Skeletal muscle tissue (tissue), 3 donors: ENCODE measurements at regions not wholly inside any gene's neighbourhood (a gene's known extent, or its start where the extent isn't known, plus 50 kb on each side); places are given as distances from the start of the nearest gene placed in this dataset.

ENCODE experiments used
- H3K27ac ChIP-seq: one replicate; pipeline ENCODE4 v1.7.0; 2013; ENCODE audit warnings: mild to moderate bottlenecking, low read depth, low read length, inconsistent platforms
- H3K27me3 ChIP-seq, 3 donors: one replicate each; pipeline ENCODE4 v1.7.0; 2013; ENCODE audit warnings: low read length in 3 of 3; ENCODE audit not compliant: control insufficient read depth in 3 of 3, insufficient read depth in 3 of 3
- H3K36me3 ChIP-seq, 3 donors: one replicate each; pipeline ENCODE4 v1.7.0; 2013; ENCODE audit warnings: low read length in 3 of 3; ENCODE audit not compliant: control insufficient read depth in 3 of 3, insufficient read depth in 3 of 3
- H3K4me1 ChIP-seq, 3 donors: one replicate each; pipeline ENCODE4 v1.7.0; 2013; ENCODE audit warnings: low read length in 3 of 3, mild to moderate bottlenecking in 3 of 3; ENCODE audit not compliant: control insufficient read depth in 3 of 3, insufficient read depth in 3 of 3
- H3K4me3 ChIP-seq, 3 donors: one replicate each; pipeline ENCODE4 v1.7.0; 2013; ENCODE audit warnings: low read length in 3 of 3
- H3K9ac ChIP-seq, 3 donors: one replicate each; pipeline ENCODE4 v1.7.0; 2013; ENCODE audit warnings: low read length in 3 of 3, mild to moderate bottlenecking in 3 of 3, moderate library complexity in 2 of 3, low read depth in 1 of 3
- H3K9me3 ChIP-seq, 3 donors: one replicate each; pipeline ENCODE4 v1.7.0; 2013; ENCODE audit warnings: low read length in 3 of 3; ENCODE audit not compliant: control insufficient read depth in 3 of 3
- donor health status: Osteomylitis.

DNA sequence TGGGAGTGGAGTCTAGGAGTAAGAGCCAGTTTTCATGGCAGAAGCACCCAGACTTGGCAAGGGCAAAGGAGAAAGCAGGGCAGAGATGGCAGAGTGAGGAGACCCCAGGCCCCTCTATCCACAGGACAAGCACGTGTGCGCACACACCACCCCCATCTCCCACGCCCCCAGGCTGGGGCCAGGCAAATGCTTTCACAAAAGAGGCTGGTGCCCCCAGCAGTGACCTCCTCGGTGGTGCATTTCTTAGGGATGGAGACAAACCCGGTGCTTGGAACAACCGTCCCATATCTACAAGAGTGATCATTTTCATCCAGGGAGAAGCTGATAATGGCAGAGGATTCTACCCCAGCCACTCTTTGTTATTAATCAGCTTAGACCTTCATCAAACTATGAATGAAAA, 62.0 kb downstream of the KCNF1 start:
- Histone ChIP-seq H3K36me3 (no peaks in the 10 kb centered on the region), H3K27me3 (peaks cover 0 to 21% (median 3%) of the 10 kb centered on the region in 3 donors), H3K4me1 (no peaks in the 10 kb centered on the region), H3K9ac (no peak overlapping the region), H3K9me3 (no peaks in the 10 kb centered on the region), H3K27ac (no peak overlapping the region), H3K4me3 (no peak overlapping the region)

- Histone ChIP-seq H3K36me3 (no peaks in the 10 kb centered on the region), H3K27ac (no peak overlapping the region), H3K4me3 (no peak overlapping the region), H3K4me1 (no peaks in the 10 kb centered on the region), H3K9ac (no peak overlapping the region), H3K27me3 (peaks cover 0 to 7% (median 0%) of the 10 kb centered on the region in 3 donors), H3K9me3 (no peaks in the 10 kb centered on the region)
These were observed 65.3 kb downstream of the KCNF1 start for GRCh38 chr2:10977003-10977402.

- no peaks in the 10 kb centered on the region for H3K9me3 ChIP-seq
- peak overlapping the region in 1 of 3 donors; percentile 3 for H3K9ac ChIP-seq
- no peaks in the 10 kb centered on the region for H3K36me3 ChIP-seq
- H3K27me3 ChIP-seq: peaks cover 0 to 7% (median 0%) of the 10 kb centered on the region in 3 donors
- no peaks in the 10 kb centered on the region for H3K4me1 ChIP-seq
- no peak overlapping the region for H3K27ac ChIP-seq
- no peak overlapping the region for H3K4me3 ChIP-seq
These were observed 65.9 kb downstream of the KCNF1 start for GRCh38 chr2:10977621-10978020.

- Histone ChIP-seq H3K9ac (peak overlapping the region in 1 of 3 donors; percentile 3), H3K36me3 (no peaks in the 10 kb centered on the region), H3K9me3 (peaks cover 0 to 3% (median 0%) of the 10 kb centered on the region in 3 donors), H3K27me3 (peaks cover 0 to 7% (median 2%) of the 10 kb centered on the region in 3 donors), H3K4me1 (no peaks in the 10 kb centered on the region), H3K4me3 (no peak overlapping the region), H3K27ac (no peak overlapping the region)
These were observed 66.4 kb downstream of the KCNF1 start for GRCh38 chr2:10978090-10978670.

DNA sequence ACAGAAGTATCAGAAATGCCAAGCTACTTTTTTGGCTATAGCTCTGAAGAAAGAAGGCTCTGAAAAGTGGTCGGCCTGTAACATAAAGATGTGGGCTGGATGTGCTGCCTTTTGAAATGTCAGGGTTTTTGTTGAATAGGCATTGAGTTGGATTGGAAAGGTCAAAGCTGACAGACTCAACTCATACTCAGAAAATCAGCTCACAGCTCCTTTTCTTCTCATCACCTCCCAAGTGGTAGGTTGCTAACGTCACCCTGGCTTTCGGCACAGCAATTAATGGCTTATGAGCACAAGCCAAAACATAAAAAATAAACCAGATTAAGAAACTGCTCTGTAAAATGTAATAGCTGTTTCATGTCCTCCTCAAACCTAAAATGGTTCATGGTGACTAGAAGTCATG, 68.3 kb downstream of the KCNF1 start:
- Histone ChIP-seq H3K27me3 (peaks cover 4 to 8% (median 4%) of the 10 kb centered on the region in 3 donors), H3K9me3 (peaks cover 0 to 10% (median 4%) of the 10 kb centered on the region in 3 donors), H3K36me3 (no peaks in the 10 kb centered on the region), H3K4me3 (no peak overlapping the region), H3K27ac (no peak overlapping the region), H3K4me1 (no peaks in the 10 kb centered on the region), H3K9ac (no peak overlapping the region)

GRCh38 chr2:10980886-10981425, 69.2 kb downstream of the KCNF1 start:
- H3K27me3 ChIP-seq: peaks cover 4 to 8% (median 4%) of the 10 kb centered on the region in 3 donors
- H3K4me1 ChIP-seq: no peaks in the 10 kb centered on the region
- peaks cover 0 to 10% (median 4%) of the 10 kb centered on the region in 3 donors for H3K9me3 ChIP-seq
- H3K27ac ChIP-seq: no peak overlapping the region
- no peak overlapping the region for H3K9ac ChIP-seq
- H3K36me3 ChIP-seq: no peaks in the 10 kb centered on the region
- no peak overlapping the region for H3K4me3 ChIP-seq

- Histone ChIP-seq H3K4me1 (no peaks in the 10 kb centered on the region), H3K9ac (no peak overlapping the region), H3K27ac (no peak overlapping the region), H3K9me3 (peaks cover 0 to 10% (median 4%) of the 10 kb centered on the region in 3 donors), H3K36me3 (no peaks in the 10 kb centered on the region), H3K27me3 (peaks cover 4 to 8% (median 6%) of the 10 kb centered on the region in 3 donors), H3K4me3 (no peak overlapping the region)
These were observed 69.7 kb downstream of the KCNF1 start for GRCh38 chr2:10981451-10981850.

DNA sequence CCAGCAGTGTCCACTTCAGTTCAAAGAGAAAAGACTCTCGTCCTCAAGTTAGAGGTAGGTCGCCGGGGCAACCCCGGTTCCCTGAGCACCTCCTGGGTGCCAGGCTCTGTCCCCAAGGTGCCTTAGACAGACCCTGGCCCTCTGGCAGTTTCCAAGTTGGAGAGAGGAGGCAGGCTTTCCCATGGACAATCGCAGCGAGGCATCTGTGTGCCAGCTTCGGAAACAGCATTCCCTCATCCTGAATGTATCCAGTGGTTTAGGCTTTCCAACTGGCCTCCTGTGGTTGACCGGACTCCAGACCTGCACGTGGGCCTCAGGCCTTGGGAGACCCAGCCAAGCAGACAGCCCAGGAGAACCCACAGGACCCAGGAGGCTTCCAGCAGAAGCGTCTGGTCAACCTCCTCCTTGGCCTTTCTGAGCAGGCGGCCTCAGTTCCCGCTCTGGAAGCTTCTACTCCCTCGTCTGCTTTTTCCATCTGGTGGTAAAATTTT, 70.3 kb downstream of the KCNF1 start:
- Histone ChIP-seq H3K4me3 (no peak overlapping the region), H3K4me1 (no peaks in the 10 kb centered on the region), H3K27me3 (peaks cover 2 to 8% (median 6%) of the 10 kb centered on the region in 3 donors), H3K36me3 (no peaks in the 10 kb centered on the region), H3K9me3 (peaks cover 0 to 10% (median 4%) of the 10 kb centered on the region in 3 donors), H3K9ac (no peak overlapping the region), H3K27ac (no peak overlapping the region)

DNA sequence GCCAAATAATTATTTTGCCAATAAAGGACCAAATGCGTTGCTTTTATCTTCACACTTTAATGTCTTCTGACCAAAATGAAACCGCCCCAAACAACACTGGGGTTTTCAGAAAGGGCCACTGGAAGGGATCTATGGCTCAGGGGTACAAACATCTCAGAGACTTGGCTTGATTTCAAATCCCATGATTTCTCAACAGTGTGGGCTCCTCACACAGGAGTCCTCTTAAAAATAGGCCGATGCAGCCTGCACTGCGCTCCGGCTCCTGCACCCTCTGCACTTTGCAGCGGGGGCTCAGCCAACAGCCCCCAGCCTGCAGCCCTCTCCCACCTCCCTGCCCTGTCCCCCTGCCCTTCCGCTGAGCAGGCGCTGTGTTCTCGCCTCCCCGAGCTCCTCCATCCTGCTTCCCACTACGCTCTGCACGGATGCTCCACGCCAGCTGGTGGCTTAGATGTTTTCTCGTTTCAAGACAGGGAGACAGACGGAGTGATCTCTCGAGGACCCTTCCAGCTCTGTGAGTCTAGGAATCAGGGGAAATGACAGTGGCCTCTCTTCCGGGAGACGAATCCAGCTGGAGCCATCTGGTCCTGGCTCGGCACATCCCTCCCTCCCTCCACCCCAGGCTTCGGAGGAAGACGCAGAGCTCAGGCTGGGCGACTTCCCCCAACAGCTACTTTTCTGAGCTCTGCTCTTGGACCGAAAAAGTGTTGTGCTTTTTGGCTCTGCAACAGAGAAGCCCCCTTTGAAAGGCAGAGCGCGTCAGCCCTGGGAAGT, 71.4 kb downstream of the KCNF1 start:
- H3K9ac ChIP-seq: no peak overlapping the region
- peaks cover 0 to 10% (median 4%) of the 10 kb centered on the region in 3 donors for H3K9me3 ChIP-seq
- no peaks in the 10 kb centered on the region for H3K36me3 ChIP-seq
- peak overlapping the region in 1 of 3 donors; percentile 14 for H3K4me3 ChIP-seq
- peaks cover 0 to 8% (median 6%) of the 10 kb centered on the region in 3 donors for H3K27me3 ChIP-seq
- no peaks in the 10 kb centered on the region for H3K4me1 ChIP-seq
- H3K27ac ChIP-seq: no peak overlapping the region

DNA sequence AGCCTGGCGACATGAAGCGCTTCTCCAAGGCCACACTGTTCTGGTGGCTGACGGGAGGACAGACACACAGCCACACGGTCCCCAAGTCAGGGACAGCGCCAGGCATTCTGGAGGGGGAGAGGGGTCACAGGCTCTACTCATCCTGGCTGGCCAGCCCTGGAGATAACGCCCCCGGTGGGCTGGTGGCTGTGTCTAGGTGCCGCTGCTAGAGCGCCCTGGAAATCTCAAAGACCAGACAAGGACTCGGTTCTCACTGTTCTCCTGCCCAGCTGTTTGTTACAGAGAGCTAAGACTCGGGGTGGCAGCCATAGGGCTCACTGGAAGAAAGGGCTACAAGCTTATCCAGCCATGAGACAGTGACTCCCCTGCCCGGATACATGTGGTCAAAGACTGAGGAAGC, 72.0 kb downstream of the KCNF1 start:
- Histone ChIP-seq H3K9ac (no peak overlapping the region), H3K27ac (no peak overlapping the region), H3K36me3 (no peaks in the 10 kb centered on the region), H3K27me3 (peaks cover 0 to 8% (median 6%) of the 10 kb centered on the region in 3 donors), H3K4me3 (no peak overlapping the region), H3K4me1 (no peaks in the 10 kb centered on the region), H3K9me3 (peaks cover 0 to 10% (median 4%) of the 10 kb centered on the region in 3 donors)
